Renal cortical epithelial cell (primary cell): ENCODE measurements at regions not wholly inside any gene's neighbourhood (a gene's known extent, or its start where the extent isn't known, plus 50 kb on each side); places are given as distances from the start of the nearest gene placed in this dataset.
"Not testable (repeated sequence)": the region's sequence is repeated elsewhere in the genome, so short reads cannot be mapped to it uniquely, and the experiment has no call there.

Experiments used
- DNase-seq: peaks from one replicate; pipeline ENCODE4 v3.0.0-alpha.2; 2011; ENCODE audit warnings: low read depth

DNA sequence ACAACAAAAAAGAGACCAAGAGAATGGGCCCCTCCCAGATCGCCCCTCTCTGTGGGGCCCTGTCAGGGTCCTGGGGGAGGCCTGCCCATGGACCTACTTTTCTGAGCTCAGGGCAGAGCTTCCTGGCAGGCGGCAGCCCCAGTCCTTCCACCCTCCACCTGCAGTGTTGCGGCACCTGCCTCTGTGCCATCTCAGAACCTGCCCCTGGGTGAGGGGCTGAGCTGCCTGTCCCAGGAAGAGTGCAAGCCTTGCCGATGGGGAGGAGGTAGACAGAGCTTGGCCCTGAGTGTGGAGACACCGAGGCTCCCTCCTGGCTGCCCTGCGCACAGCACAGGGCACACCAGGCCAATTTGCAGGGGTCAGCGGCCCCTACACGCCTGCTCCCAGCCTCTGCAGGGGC is 67.5 kb downstream of the UNCX start:
- no peak for DNase-seq

DNA sequence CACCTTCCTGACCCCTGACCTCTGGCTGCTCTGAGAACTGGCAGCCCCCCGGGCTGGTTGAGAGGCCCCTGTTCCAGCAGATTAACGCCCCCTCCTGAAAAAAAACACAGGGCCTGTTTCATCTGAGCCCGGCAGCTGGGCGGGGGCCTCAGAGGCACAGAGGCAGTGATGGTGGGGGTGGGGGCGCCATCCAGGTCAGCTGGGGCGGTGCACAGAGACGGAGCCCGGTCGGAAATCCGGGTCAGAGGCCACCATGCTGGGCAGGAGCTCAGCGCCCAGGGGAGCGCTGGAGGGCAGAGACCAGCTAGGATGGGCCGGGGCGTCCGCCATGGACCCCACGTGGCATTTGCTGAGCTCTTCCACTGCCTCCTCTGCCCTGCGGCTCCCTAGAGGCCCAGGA is 68.0 kb downstream of the UNCX start:
- no peak for DNase-seq

DNA sequence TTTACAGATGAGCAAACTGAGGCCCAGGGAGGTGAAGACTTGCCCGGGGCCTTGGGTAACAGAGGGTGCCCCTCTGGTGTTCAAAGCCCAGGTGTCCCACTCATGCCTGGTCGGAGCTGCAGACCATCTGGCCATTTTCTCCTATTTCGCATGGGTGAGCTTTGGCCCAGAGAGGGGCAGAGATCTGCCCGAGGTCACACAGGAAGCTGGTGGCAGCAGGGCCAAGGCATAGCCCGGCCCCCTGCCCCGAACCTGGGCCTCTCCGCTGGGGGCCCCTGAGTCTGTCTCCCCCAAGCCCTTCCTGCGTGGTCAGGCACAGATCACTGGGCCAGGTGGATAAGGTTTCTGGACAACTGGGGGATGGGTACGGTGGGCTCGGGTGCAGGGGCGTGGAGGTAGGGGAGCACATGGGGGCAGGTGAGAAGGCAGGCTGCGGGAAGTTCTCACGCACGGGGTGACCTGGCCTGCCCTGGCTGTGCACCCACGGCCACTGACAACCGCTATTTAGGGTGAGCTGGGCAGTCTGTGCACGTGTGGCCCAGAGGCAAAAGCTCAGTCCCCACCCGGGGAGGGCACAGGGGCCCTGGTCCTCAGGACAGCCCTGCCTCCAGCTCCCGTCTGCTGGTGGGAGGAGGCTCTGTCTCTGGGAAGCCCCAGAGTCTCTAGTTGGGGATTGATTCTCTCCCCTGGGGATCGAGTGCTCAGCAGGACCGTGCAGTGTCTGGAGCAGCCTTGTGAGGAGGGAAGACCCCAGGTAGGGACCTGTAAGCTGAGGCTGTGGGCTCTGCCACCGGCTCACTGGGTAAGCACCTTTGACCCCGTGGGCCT is 68.6 kb downstream of the UNCX start:
- no peak for DNase-seq

DNA sequence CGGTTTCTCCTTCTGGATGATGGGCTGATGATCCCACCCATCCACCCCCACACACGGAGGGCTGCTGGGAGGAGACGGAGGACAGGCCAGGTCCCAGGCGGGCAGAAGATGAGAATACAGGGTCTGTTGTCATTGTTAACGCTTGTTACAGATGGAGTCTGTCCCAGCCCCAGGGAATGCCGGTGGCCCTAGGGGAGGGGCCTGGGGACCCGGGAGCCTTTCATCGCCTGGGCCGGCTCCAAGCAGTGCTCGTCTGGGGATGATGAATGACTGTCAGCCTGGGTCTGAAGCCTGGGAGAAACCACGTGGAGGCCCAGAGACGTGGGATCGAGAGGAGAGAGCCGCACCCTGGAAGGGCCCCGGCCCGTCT is 69.2 kb downstream of the UNCX start:
- no peak for DNase-seq

DNA sequence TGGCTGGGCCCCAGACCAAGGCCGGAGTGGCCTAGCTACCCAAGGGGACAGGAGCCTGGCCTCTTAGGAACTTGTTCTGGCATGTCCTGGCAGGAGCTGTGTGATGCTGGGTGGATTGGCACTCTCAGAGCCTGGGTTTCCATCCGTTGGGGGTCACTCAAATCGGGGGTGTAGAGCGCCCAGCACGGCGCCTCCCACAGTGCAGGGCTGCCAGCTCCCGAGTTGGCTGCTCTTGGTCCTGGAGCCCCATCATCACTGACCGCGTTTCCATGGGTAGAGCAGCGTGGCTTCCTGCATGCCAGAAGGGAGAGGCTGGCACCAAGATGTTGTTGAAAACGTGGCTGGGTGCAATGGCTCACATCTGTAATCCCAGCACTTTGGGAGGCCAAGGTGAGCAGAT is 70.3 kb downstream of the UNCX start:
- DNase-seq = no peak

DNA sequence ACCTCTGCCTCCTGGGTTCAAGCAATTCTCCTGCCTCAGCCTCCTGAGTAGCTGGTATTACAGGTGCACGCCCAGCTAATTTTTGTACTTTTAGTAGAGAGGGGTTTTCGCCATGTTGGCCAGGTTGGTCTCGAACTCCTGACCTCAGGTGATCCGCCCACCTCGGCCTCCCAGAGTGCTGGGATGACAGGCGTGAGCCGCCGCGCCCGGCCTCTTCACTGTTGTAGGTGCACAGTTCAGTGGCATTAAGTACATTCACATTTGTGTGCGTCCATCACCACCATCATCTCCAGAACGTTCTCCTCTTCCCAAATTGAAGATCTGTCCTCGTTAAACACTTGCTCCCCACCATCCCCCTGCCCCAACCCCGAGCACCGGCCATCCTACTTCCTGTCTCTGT is 71.3 kb downstream of the UNCX start:
- not testable (repeated sequence) for DNase-seq

DNA sequence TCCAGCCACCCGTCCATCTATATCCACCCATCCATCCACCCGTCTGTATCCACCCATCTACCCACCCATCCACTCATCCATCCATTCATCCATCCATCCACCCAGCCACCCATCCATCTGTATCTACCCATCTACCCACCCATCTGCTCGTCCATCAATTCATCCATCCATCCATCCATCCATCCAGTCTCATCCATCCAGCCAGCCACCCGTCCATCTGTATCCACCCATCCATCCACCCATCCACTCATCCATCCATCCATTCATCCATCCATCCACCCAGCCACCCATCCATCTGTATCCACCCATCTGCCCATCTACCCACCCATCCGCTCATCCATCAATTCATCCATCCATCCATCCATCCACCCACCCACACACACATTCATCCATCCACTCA is 73.2 kb downstream of the UNCX start:
- no peak for DNase-seq

DNA sequence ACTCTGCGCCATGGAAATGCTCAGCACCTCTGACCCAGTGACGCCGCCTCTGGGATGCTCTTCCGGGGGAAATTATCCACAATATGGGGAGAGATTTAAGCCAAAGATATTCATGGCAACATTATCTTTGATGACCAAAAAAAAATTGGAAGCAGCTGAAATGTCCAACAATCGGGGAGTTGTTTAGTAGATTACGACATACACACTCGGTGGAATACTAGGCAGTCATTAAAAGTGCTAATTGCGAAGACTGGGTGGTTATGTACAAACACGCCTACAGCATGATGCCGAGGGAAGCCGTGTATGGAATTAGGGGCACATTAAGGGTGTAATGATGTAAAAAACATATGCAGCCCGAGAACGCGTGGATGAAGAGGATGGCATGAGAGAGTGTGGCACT is 75.2 kb downstream of the UNCX start:
- no peak for DNase-seq

DNA sequence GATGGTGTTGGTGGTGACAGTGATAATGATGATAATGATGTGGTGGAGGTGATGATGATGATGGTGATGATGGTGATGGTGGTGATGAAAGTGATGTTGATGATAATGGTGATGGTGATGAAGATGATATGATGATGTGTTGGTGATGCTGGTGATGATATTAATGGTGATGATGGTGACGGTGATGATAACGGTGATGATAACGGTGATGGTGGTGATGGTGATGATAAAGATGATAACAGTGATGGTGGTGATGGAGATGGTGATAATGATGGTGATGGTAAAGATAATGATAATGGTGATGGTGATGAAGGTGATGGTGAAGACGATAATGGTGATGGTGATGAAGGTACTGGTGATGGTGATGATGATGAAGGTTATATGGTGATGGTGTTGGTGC is 76.6 kb downstream of the UNCX start:
- no peak for DNase-seq

DNA sequence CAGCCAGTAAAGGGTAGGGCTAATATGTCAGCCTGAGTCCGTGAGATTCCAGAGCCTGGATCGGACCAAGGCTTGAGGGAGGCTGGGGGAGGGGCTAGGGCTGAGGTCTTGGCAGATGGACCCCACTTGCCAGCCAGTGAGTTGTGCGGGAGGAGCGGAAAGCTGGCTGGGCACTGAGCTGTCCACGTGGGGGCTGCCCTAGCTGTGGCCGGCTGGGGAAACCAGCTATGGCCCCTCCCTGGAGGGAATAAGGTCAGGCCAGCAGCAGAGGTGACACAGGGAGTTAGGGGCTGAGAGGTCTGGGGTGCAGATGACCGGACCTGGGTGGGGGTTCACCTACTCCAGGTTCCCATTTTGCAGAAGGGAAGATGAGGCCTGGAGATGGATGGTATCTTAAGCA is 77.3 kb downstream of the UNCX start:
- no peak for DNase-seq

DNA sequence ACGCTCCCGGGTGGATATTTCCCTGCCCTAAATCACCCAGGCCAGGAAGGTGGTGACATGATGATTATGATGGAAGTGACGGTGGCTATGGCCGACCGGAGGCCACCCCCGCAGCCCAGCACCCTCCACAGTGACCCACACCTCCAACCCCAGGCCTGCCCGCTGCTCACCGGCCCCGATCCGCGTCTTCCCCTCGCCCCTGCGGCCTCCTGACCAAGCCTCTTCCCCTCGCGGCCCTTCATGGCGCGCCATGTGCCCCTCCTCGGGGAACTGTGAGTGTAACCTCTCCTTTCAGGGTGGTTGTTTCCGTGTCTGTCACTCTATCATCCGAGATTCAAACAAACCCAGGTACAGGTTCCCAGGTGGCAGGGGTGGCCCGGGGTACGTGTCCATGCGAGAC is 78.3 kb downstream of the UNCX start:
- DNase-seq = no peak

DNA sequence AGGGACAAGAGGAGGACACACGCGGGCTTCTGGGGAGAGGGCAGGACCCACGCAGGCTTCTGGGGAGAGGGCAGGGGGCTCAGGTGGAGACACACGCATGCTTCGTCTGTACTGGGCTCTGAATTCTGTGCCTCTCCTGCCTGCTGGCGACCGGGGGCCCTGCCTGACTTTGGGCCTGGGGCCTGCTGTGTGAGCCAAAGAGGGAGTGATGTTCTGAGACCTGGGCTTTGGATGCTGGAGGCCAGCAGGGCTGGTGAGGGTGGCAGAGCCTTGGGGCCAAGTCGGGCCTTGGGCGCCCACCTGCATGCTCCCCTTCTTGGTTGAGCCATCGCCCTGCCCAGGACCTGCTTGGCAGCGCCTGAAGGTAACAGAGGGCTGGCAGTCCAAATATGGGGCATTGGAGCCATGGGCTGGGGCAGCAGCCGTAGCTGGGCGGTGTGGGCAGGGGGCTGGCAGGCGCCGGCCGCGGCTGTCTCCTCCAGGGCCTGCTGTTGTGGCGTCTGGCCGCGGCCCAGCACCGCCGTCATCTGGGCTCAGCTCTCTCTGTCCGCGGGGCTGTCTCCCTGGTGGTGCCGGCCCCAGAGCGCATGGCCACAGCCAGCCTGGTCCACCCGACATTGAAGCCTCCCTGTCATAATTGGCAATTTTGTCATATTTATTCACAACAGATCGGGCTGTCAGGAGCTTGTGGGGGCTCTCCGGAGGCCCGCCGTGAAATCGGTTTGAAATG is 78.9 kb downstream of the UNCX start:
- no peak for DNase-seq

DNA sequence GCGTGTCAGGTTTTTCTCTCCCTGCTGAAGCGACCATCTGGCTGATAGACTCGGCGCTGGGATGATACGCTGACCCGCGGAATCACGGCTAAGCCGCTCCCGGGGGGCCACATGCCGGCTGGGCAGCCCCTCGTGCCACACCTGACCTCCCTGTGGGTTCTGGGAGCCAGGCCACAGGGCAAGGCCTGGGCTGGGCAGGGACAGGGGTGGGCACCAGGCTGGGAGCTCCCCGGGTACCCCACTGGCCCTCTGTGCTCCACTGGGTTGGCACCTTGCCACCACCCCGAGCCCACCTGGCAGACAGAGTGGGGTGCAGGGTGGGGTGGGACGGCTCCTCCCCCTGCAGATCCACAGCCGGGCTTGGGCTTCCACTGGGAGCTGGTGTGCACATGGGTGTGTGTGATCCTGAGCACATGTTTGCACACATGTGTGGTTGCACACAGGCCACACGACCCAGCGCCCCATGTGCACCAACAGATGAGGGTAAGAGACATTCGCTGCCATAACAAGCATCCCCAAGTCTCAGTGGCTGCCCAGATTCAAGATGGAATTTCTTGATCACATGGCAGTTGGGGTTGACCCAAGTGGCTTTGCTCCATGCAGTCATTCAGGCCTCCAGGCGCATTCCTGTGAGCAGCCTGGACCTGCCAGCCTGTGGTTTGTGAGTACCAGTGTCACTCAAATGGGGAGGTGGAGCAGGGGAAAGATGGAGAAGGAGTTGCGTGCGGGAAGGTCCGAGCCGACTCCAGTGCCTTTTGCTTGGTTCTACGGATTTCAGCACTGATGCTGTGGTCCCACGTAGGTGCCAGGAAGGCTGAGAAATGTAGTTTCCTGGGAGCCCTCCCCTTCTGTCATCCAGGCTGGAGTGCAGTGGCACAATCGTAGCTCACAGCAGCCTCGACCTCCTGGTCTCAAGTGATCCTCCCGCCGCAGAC is 79.7 kb downstream of the UNCX start:
- no peak for DNase-seq

DNA sequence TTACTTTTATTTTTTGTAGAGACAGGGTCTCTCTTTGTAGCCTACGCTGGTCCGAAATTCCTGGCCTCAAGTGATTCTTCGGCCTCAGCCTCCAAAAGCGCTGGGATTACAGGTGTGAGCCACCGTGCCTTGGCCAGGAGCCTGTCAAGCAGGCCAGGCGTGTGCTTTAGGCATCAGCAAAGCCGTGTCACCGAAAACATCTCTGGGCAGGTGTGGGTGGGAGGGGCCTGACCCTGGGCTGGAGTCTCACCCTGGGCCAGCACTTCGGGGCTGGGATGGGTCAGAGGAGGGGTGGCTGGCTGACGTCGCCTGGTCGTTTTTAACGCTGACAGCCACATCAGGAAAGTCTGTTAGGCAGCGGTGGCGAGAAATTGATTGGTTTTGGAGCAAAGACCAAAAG is 80.9 kb downstream of the UNCX start:
- no peak for DNase-seq

DNA sequence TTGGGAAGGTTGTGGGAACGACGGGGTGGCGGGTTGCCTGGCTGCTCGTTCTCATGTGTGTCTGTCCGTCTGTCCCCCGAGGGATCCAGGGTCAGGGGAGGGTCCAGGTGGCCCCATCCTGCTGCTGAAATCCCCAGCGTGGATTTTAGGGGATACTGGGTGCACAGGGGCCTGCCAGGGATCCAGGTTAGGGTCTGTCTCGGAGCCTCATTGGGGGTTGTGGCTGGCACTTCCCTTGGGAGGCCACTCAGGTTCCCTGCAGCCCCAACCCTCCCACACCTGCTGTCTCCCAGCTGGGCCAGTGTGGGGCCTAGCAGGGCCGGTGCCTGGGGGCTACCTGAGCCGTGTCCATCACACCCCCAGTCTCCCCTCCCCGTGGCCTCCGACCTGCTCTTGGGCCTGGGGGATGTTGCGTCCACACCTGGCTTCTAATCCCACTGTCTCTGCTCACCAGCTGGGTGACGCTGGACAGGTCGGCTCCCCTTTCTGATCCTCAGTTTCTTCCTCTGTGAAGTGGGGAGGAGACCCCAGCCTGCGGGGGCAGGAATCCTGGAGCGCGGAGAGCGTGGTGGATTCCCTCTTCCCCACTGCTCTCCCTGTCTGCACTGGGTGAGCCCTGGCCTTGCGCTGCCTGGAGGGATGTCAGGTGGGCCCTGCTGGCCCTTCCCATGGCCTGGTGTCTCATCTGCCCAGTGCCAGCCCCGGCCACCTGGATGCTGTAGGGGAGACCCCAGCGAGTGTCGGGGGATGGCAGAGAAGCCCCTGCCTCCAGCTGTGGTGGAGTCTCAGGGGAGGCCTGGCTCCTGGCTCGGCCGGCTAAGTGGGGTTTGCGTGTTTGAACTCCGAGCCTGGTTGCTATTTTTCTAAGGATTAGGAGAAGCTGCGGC is 81.6 kb downstream of the UNCX start:
- no peak for DNase-seq

DNA sequence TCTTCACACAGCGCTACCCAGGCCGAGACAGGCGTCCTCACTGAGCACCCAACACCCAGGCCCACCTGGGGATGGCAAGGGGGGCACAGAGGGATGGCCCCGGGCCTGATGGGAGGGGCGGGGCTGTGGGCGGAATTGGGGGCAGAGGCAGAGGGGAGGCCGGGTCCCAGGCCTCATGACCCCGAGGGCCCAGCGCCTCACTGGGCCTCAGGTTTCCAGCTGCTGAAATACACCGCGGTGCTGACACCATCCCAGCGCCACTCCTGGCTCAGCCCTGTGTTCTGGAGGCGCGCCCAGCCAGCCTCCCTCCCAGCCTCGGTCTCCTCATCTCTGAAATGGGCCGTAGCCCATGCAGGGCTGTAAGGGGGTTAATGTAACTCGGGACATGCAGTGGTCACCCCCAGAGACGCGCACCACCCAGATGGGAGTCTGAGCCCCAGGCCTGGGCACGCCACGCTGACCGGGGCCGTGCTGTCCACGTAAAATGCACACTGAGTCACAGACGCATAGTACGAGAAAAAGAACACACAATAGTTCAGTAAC is 82.3 kb downstream of the UNCX start:
- no peak for DNase-seq

DNA sequence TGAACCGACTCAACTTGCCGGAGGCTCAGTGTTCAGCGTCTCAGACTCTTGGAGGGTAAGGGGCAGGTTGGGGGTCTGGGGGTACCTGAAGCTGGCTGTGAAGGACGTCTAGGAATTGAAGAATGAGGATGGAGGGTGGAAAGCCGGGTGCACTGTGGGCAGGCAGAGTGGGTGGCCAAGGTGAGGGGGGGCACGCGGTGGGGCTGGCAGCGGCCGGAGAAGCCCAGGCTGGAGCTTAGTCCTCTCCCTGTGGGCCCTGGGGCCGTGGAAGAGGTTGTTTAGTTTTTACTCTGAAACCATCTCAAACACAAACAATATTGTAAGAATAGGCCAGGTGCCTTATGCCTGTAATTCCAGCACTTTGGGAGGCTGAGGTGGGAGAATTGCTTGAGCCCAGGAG is 83.4 kb downstream of the UNCX start:
- DNase-seq = no peak

DNA sequence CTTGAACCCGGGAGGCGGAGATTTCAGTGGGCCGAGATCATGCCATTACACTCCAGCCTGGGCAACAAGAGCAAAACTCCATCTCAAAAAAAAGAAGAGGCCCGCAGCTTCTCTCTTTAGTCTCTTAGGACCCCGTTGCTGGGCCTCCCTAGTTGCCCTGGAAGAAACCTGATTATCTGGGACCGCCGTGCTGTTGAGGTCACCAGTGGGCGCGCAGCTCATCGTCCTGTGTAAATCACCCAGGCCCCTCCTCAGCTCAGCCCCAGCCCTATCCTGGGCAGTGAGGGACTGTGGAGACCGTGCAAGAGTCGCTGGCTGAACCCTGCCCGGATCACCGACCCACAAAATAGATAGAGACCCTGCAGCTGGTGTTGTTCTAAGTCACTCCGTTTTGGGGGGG is 85.0 kb downstream of the UNCX start:
- DNase-seq = no peak

DNA sequence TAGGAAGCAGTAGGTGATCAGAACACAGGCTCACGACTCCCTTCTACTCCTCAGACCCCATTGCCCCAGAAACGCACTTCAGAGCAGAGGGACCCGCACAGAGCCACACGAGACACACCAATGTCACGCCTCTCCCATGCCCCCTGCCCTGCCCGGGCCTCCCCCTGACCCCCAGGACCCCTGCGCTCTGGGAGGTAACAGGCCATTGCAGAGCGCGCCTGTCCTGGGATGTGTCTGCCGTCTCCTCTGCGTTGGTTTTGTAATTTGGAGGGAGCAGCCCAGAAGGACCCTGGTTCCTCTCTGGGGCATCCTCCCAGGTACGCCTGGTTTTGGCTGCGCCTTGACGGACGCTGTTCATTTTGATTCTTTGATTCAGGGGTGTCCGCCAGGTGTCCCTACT is 85.4 kb downstream of the UNCX start:
- no peak for DNase-seq

DNA sequence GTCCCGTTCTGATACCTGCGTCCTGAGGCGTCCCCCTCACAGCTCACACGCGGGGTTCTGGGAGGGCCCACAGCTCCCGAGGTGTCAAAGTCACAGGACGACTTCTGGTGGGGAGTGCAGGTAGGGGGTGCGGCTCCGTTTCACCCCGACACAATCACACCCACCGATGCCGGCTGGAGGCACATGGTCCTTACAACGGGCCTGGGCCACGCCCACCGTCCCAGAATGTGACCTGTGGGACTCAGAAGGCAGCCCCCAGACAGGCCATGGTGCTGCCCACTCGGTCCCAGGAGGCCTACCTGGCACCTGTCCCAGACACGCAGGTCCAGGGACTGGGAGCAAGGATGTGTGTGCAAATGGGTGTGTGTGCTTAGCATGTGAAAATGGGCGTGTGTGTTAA is 86.0 kb downstream of the UNCX start:
- no peak for DNase-seq

DNA sequence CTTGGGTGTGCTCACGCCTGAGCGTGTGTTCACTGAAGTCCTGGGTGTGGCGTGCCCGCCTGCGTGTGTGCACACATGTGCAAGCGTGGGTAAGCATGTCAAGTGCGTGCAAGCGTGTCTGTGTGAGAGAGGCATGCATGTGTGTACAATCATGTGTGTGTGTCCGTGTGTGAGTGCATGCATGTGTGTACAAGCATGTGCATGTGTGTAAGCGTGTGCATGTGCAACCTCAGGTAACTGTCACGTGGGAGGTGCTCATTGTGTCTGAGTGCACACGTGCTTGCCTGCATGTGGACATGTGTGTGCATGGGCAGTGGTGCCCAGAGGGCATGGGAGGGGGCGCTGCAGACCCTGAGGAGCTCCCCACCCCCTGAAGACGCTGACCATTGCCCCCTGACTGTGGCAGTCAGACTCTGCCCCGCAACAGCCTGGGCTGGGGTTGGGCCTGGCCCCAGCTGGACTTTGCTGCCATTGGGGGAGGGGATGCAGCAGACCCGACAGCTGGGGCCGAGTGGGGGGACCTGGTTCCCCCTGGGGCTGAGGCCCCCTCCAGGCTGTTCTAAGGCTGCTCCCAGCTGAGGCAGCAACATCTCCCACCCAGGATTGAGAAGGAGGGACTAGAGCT is 88.1 kb downstream of the UNCX start:
- DNase-seq = no peak
